ENCODE measurements at regions not wholly inside any gene's neighbourhood (a gene's known extent, or its start where the extent isn't known, plus 50 kb on each side); places are given as distances from the start of the nearest gene placed in this dataset.

DNA sequence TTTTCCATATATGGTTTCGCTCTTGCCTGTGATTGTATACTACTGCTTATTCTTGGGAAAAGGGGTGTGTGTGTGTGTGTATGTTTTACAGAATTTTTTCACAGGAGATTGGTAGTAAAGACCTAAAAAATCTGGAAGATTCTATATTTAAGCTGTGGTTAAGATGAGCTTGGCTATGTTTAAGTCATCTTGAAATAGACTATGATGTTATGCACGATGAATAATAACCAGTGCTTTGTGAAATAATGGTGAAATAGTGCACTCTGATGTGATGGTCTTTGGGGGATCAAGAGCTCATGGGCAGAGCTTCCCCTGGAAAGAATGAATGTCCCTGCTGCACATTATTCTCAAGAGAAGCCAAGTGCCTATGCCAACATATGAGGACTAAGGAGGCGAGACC, 301.0 kb downstream of the ACTL7B start:
- no peak for DNase-seq

GRCh38 chr9:108553111-108553635, 302.6 kb downstream of the ACTL7B start:
- no peak for DNase-seq

- DNase-seq: no peak
Measured at GRCh38 chr9:108552459-108553040, 303.2 kb downstream of the ACTL7B start.

GRCh38 chr9:108551030-108551841, 304.6 kb downstream of the ACTL7B start:
- no peak for DNase-seq

DNA sequence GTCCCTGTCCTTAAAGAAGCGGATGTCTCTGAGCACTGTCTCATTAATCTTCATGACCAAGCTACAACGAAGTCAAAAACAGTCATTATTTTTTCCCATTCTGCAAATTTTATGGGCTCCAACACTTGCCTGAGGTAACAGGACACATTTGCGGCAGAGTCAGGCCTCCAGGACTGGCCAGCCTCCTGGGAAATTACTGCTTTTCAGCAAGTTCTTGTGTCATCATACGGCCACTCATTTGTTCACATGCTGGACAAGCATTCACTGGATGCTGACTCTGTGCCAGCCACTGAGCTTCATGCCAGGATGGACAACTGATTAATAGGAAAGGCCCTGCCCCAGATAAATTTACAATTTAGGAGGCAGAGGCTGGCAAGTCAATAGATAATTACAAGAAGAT, 305.7 kb downstream of the ACTL7B start:
- DNase-seq: peak in 2 of 56 donors; percentile 7

DNA sequence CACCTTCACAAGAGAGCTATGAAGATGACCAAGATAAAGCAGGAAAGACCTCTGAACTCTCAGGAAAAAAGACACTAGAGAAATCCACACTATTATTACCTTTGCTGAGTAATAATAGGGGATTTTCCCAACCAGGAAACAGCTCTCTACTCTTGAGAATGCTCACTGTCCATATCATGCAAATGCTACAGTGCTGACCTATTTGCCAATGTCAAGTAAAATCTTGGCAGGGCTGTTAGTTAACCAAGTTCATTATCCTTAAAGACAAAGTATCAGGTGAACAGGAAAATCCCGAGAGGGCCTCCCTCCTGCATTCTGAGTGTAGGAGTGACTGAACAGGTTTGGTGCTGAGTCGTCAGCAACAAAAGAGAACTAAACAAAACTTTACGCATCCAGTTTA, 306.6 kb downstream of the ACTL7B start:
- DNase-seq: no peak

GRCh38 chr9:108547411-108548135, 308.2 kb downstream of the ACTL7B start:
- DNase-seq: no peak

DNA sequence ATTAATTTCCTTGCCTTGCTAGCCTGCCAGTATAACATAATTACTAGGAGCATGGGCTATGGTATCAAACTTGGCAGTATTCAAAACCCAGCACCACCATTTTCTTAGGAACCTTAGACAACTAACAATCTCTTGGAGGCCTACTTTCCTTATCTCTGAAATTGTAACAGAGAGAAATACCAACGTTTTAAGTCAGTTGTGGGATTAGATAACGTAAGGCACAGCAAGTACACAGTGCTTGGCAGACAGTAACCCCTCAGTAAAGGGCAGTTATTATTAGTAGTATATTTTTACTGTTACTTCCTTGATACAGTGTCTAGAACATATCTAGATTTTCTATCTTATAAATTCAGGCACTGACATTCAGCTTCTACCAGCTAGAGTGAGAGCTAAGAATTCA, 309.6 kb downstream of the ACTL7B start:
- no peak for DNase-seq

- no peak for DNase-seq
Measured at GRCh38 chr9:108545436-108545835, 310.4 kb downstream of the ACTL7B start.

- DNase-seq: no peak
Measured at GRCh38 chr9:108544866-108545265, 310.9 kb downstream of the ACTL7B start.

- DNase-seq: no peak
Measured at GRCh38 chr9:108543251-108543778, 312.5 kb downstream of the ACTL7B start.

GRCh38 chr9:108537756-108538155, 318.0 kb downstream of the ACTL7B start:
- no peak for DNase-seq

DNA sequence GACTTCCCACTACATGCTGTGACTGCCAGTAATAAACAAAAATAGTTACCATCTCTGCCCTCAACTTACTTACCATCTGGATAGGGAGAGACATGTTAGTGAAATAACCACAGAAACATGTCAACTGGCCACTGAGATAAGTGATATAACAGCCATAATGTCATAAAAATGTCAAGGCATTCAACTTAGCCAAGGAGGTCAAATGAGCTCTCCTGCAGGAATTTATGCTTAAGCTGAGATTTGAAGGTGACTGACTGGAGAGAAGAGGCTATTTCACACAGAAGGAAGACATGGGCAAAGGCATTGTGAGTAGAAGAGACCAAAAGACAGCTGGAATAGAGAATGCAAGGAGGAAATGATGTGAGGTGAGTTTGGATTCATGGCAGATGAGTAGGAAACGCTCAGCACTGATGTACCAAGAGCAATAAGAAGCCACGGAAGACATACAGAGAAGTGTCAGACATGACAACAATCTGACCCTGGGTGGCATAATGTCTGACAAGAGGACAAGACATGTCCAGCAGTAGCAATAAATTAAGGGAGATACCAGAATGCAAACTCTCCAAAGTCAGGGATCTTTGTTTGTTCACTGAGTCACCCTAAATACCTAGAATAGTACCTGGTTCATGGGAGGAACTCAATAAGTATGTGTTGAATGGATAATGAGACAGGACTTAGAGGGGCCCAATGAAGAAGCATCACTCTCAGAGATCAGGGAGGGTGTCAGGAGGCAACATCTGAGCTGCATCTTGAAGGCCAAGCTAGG, 318.8 kb downstream of the ACTL7B start:
- no peak for DNase-seq

- DNase-seq: peak in 1 of 56 donors; percentile 3
Measured at GRCh38 chr9:108535526-108535925, 320.3 kb downstream of the ACTL7B start.

DNA sequence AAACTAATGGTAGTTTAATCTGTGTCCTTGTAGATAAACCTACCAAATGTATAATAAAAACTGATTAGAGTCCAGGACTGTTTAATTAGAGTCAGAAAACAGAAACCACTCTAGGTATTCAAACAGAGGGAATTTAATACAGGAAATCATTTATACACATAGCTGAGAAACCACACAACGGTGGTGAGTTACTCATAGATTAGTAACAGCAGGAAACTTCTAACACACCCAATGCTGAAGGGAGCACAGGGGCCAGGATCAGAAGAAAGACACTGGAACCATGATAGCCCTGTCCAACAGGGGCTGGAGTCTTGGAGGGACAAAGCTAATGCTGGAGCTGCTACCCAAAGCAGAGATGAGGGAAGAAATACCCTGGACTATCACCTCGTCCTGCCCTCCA, 321.0 kb downstream of the ACTL7B start:
- no peak for DNase-seq

- DNase-seq: no peak
Measured at GRCh38 chr9:108530141-108530540, 325.6 kb downstream of the ACTL7B start.

DNA sequence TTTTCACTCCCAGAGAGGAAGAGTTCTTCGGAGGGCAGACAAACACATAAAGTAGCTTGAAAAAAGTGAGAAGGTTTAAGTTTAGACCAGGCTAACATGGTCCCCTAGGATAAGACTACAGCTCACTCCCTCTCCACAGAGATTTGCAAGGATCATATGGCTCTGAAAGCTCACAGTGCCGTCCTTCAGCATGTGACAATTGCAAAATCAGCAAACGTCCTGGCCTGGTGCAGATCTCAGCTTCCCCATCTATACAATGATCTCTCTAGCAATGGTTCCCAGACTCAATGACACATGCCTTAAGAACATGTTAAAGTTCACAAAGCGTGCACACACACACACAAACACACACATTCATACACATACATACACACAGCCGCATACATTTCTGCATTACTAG, 327.6 kb downstream of the ACTL7B start:
- no peak for DNase-seq

GRCh38 chr9:108526518-108526917, 329.3 kb downstream of the ACTL7B start:
- DNase-seq: no peak

DNA sequence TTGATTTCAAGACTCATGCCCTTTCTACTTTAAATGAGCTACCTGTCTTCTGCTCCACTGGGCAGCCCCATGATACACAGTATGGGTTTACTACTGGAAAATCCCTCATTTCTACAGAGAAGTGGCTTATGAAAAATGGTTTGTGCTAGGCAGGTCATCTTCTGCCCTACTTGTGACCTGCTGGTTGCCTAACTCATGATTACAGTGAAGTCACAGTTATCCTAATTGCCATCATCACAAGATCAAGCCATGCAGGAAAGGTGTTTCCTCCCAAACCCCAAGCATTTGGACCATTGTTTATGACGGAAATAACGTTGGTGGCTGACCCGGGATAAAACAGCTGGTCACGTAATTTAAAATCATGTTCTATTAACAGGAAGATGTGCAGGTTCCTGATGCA, 330.6 kb downstream of the ACTL7B start:
- no peak for DNase-seq

- no peak for DNase-seq
Measured at GRCh38 chr9:108521063-108521590, 334.7 kb downstream of the ACTL7B start.

- no peak for DNase-seq
Measured at GRCh38 chr9:108519437-108519836, 336.3 kb downstream of the ACTL7B start.

Measured in amygdala (tissue), 56 donors.